ENCODE measurements at regions not wholly inside any gene's neighbourhood (a gene's known extent, or its start where the extent isn't known, plus 50 kb on each side); places are given as distances from the start of the nearest gene placed in this dataset.

DNA sequence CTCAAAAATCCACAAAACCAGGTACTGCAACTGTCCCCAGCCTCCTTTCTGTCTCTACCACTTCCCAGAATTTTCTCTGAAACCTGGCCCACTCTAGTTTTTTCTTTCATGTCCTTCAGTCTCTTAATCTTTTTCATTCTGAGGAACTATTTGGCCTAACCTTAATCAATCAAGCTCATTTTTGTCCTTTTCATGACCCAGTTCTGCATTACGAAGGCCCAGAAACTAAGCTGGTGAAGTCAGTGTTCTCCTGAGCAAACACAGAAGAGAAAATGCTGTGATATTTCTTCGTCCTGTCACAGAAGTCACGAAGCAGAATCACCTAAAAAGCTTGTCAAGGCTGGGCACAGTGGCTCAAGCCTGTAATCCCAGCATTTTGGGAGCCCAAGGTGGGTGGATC lies 131.7 kb upstream of the EDNRA start:
- Histone ChIP-seq H3K27ac (ENCODE audit: low read length) (no peak overlapping the region), H3K27me3 (ENCODE audit: control insufficient read depth in 1 of 2, insufficient read depth in 2 of 2, low read length in 2 of 2) (no peaks in the 10 kb centered on the region), H3K9me3 (ENCODE audit: control insufficient read depth in 2 of 2, low read length in 2 of 2) (no peaks in the 10 kb centered on the region), H3K4me1 (ENCODE audit: control insufficient read depth, insufficient read depth, low read length) (peaks cover 8% of the 10 kb centered on the region), H3K36me3 (ENCODE audit: control insufficient read depth in 2 of 2, insufficient read depth in 2 of 2, low read length in 2 of 2) (no peaks in the 10 kb centered on the region), H3K9ac (ENCODE audit: low read length in 2 of 2) (no peak overlapping the region), H3K4me3 (ENCODE audit: low read length in 2 of 2) (no peak overlapping the region)

DNA sequence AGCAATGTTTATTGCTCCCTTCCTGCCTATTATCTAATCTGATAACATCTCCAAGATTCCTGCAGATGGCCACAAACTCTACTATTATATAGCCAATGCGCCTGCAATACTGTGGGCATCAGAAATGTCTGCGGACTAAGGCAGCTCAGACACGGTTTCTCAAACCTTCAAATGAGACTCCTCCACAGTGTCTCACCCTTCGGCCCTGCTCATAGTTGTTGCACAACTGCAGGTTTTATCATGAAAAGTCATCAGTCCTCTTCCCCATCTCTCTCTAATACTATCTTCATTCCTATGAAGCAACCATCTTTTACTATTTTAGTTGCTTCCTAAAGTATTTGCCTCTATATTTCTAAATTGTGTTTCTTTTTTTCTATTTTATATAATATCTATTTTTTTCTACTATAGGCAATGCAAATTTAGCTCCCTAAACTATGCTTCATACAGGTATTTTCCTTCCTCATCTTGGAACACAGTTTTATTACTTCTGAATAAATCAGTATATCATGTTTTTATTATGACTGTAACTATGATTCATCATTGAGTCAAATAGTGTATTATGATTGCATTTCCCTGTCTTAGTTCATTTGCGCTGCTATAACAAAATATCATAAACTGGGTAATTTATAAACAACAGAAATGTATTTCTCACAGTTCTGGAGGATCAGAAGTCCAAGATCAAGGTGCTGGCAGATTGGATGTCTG lies 129.7 kb upstream of the EDNRA start:
- Histone ChIP-seq H3K9ac (ENCODE audit: low read length in 2 of 2) (no peak overlapping the region), H3K9me3 (ENCODE audit: control insufficient read depth in 2 of 2, low read length in 2 of 2) (no peaks in the 10 kb centered on the region), H3K4me3 (ENCODE audit: low read length in 2 of 2) (no peak overlapping the region), H3K36me3 (ENCODE audit: control insufficient read depth in 2 of 2, insufficient read depth in 2 of 2, low read length in 2 of 2) (no peaks in the 10 kb centered on the region), H3K27ac (ENCODE audit: low read length) (no peak overlapping the region), H3K4me1 (ENCODE audit: control insufficient read depth, insufficient read depth, low read length) (peaks cover 8% of the 10 kb centered on the region), H3K27me3 (ENCODE audit: control insufficient read depth in 1 of 2, insufficient read depth in 2 of 2, low read length in 2 of 2) (no peaks in the 10 kb centered on the region)

DNA sequence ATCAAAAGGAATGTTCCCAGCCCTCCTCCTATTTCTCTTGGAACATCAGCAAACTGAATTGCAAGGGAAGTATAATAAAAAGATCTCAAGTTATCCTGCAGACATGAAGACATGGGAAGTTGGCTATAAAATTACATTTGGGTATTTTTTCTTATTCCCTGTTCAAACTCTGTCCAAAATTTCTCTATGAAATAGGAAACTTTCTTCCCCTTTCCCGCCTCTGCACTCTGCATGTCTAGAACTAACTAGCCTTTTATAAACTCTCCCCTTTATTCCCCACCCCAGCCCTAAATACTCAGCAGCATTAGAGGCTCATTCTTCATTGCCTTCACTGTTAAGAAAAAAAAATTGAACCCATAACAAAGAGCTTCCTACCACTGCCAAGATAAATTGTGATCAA lies 126.7 kb upstream of the EDNRA start:
- no peak overlapping the region for H3K27ac ChIP-seq (ENCODE audit: low read length)
- H3K36me3 ChIP-seq (ENCODE audit: control insufficient read depth in 2 of 2, insufficient read depth in 2 of 2, low read length in 2 of 2), result no peaks in the 10 kb centered on the region
- no peaks in the 10 kb centered on the region for H3K9me3 ChIP-seq (ENCODE audit: control insufficient read depth in 2 of 2, low read length in 2 of 2)
- H3K4me1 ChIP-seq (ENCODE audit: control insufficient read depth, insufficient read depth, low read length), result peaks cover 5% of the 10 kb centered on the region
- no peaks in the 10 kb centered on the region for H3K27me3 ChIP-seq (ENCODE audit: control insufficient read depth in 1 of 2, insufficient read depth in 2 of 2, low read length in 2 of 2)
- H3K9ac ChIP-seq (ENCODE audit: low read length in 2 of 2), result no peak overlapping the region
- H3K4me3 ChIP-seq (ENCODE audit: low read length in 2 of 2), result no peak overlapping the region

DNA sequence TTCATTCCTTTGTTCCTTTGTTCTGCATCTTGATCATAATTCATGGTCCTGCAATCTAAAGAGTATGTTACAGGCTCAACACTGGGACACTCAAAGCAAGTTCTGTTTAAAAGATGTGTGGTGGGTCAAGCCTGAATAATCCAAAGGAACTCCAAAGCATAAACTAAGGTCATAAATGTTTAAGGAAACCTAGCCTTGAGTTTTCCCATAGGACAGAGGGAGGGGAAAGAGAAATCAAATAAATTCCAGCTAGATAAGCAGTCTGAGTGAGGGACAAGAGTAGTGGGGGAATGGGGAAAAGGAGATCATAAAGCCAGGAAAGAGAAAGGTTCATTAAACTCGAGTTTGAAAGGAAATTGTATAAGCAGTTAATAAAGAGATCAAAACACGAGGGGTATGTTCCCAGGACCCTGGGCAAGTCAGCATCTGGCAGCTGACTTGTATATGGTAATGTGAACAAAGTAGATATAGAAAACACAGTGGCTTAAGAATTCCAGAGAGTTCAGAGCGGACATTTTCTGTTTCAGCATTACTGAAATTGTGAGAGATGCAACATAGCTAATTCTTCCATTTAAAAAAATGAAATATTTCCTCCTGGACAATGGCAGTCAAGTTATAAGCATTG lies 125.8 kb upstream of the EDNRA start:
- H3K27ac ChIP-seq (ENCODE audit: low read length), result no peak overlapping the region
- no peaks in the 10 kb centered on the region for H3K27me3 ChIP-seq (ENCODE audit: control insufficient read depth in 1 of 2, insufficient read depth in 2 of 2, low read length in 2 of 2)
- no peaks in the 10 kb centered on the region for H3K36me3 ChIP-seq (ENCODE audit: control insufficient read depth in 2 of 2, insufficient read depth in 2 of 2, low read length in 2 of 2)
- no peaks in the 10 kb centered on the region for H3K4me1 ChIP-seq (ENCODE audit: control insufficient read depth, insufficient read depth, low read length)
- no peak overlapping the region for H3K9ac ChIP-seq (ENCODE audit: low read length in 2 of 2)
- no peaks in the 10 kb centered on the region for H3K9me3 ChIP-seq (ENCODE audit: control insufficient read depth in 2 of 2, low read length in 2 of 2)
- H3K4me3 ChIP-seq (ENCODE audit: low read length in 2 of 2), result no peak overlapping the region

DNA sequence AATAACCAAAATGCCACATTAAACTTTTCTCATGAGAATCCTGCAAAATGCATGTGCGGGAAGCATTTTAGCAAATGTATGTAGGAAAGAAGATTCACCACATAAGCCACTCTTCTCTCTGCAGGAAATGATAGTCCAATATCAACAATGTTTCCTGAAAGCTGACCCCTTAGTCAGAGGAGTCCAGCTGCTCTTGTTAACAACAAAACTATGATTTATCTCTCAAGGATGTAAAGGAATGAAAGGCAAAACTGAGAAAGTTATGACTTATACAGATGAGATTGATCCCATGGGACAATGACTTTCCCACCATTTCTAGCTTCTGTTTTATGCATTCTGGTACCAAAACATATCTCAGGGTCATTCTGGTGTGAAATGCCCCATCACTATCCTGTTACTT lies 125.0 kb upstream of the EDNRA start:
- H3K4me1 ChIP-seq (ENCODE audit: control insufficient read depth, insufficient read depth, low read length), result no peaks in the 10 kb centered on the region
- H3K9me3 ChIP-seq (ENCODE audit: control insufficient read depth in 2 of 2, low read length in 2 of 2), result no peaks in the 10 kb centered on the region
- H3K27me3 ChIP-seq (ENCODE audit: control insufficient read depth in 1 of 2, insufficient read depth in 2 of 2, low read length in 2 of 2), result no peaks in the 10 kb centered on the region
- no peak overlapping the region for H3K27ac ChIP-seq (ENCODE audit: low read length)
- H3K9ac ChIP-seq (ENCODE audit: low read length in 2 of 2), result no peak overlapping the region
- no peak overlapping the region for H3K4me3 ChIP-seq (ENCODE audit: low read length in 2 of 2)
- H3K36me3 ChIP-seq (ENCODE audit: control insufficient read depth in 2 of 2, insufficient read depth in 2 of 2, low read length in 2 of 2), result no peaks in the 10 kb centered on the region

DNA sequence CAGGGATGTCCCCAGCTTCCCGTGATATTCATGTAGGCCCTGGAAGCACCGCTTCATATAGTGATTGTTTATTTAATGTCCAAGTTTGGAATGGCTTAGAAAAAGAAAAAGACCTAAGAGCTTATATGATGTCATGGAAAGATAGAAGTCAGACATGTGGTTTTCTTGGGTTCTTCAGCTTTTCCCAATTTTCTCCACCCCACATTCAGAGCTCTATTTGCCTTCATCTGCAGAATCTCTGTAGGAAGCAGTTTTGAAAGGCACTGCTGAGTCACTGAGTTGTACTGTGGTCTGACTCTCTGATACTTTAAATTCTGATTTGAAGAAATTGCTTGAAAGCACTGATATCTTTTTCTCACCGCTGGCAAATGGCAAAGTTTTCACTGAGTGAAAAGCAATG lies 120.6 kb upstream of the EDNRA start:
- Histone ChIP-seq H3K27ac (ENCODE audit: low read length) (no peak overlapping the region), H3K4me3 (ENCODE audit: low read length in 2 of 2) (no peak overlapping the region), H3K9ac (ENCODE audit: low read length in 2 of 2) (no peak overlapping the region), H3K36me3 (ENCODE audit: control insufficient read depth in 2 of 2, insufficient read depth in 2 of 2, low read length in 2 of 2) (no peaks in the 10 kb centered on the region), H3K27me3 (ENCODE audit: control insufficient read depth in 1 of 2, insufficient read depth in 2 of 2, low read length in 2 of 2) (no peaks in the 10 kb centered on the region), H3K4me1 (ENCODE audit: control insufficient read depth, insufficient read depth, low read length) (peaks cover 18% of the 10 kb centered on the region), H3K9me3 (ENCODE audit: control insufficient read depth in 2 of 2, low read length in 2 of 2) (no peaks in the 10 kb centered on the region)

DNA sequence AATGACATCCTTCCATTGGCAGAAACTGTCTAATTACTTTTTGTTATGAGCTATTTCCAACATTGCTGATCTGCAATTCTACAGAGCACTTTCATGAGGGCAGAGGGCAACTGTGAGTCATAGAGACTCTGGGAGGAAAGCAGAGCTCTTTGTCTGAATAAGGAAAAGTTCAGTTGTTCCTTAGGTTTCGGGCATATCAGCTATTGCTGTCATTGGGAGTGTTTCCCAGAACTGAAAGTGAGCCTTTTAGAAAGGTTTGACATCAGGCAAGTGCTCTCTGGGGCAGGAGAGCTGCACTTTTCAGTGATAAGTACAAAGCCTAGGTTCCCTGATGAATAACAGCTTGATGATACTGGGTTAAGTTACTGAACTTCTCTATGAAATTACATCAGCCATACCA lies 119.2 kb upstream of the EDNRA start:
- H3K4me3 ChIP-seq (ENCODE audit: low read length in 2 of 2), result peak overlapping the region; percentile 17 to 23
- H3K9ac ChIP-seq (ENCODE audit: low read length in 2 of 2), result no peak overlapping the region
- H3K4me1 ChIP-seq (ENCODE audit: control insufficient read depth, insufficient read depth, low read length), result peaks cover 18% of the 10 kb centered on the region
- H3K36me3 ChIP-seq (ENCODE audit: control insufficient read depth in 2 of 2, insufficient read depth in 2 of 2, low read length in 2 of 2), result no peaks in the 10 kb centered on the region
- no peaks in the 10 kb centered on the region for H3K9me3 ChIP-seq (ENCODE audit: control insufficient read depth in 2 of 2, low read length in 2 of 2)
- H3K27me3 ChIP-seq (ENCODE audit: control insufficient read depth in 1 of 2, insufficient read depth in 2 of 2, low read length in 2 of 2), result no peaks in the 10 kb centered on the region
- H3K27ac ChIP-seq (ENCODE audit: low read length), result peak overlapping the region; percentile 84

DNA sequence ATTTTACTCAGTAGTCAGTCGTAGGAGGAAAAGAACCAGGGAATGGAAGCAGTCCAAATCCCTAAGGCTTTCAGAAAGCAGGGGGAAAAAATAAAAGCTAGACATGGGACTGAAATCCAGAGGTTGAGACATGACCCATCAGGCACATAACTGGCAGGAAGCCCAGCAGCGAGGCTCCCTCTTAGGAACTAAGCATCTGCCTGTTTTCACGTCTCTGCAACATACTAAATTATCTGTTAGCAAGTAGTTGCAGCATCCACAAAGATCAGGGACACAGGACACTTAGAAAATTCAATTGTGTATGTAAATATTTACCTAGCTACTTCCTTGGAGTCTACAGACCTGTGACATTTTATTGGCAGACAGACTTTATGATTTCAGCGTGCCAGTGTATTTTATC lies 118.0 kb upstream of the EDNRA start:
- Histone ChIP-seq H3K27ac (ENCODE audit: low read length) (peak overlapping the region; percentile 84), H3K4me1 (ENCODE audit: control insufficient read depth, insufficient read depth, low read length) (peaks cover 20% of the 10 kb centered on the region), H3K9me3 (ENCODE audit: control insufficient read depth in 2 of 2, low read length in 2 of 2) (no peaks in the 10 kb centered on the region), H3K4me3 (ENCODE audit: low read length in 2 of 2) (no peak overlapping the region), H3K9ac (ENCODE audit: low read length in 2 of 2) (no peak overlapping the region), H3K27me3 (ENCODE audit: control insufficient read depth in 1 of 2, insufficient read depth in 2 of 2, low read length in 2 of 2) (no peaks in the 10 kb centered on the region), H3K36me3 (ENCODE audit: control insufficient read depth in 2 of 2, insufficient read depth in 2 of 2, low read length in 2 of 2) (no peaks in the 10 kb centered on the region)

DNA sequence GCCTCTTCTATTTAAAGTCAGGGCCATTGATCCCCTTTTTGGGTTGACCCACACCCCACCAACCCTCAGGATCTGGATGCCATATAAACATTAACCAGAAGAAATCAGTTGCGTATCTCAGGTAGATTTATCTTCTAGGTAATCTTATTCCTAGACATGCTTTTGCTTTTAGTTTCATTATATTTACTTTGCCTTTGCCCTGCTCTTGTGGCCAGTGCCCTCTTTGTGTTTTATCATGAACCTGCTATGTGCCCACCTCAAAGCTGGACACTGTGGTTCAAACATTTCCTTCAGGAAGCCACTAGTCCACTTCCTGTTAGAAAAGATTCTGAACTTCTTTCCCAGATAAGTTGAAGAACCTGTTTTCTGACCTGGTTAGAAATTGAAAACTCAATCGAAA lies 117.4 kb upstream of the EDNRA start:
- peak overlapping the region; percentile 84 for H3K27ac ChIP-seq (ENCODE audit: low read length)
- no peaks in the 10 kb centered on the region for H3K9me3 ChIP-seq (ENCODE audit: control insufficient read depth in 2 of 2, low read length in 2 of 2)
- H3K4me3 ChIP-seq (ENCODE audit: low read length in 2 of 2), result no peak overlapping the region
- H3K4me1 ChIP-seq (ENCODE audit: control insufficient read depth, insufficient read depth, low read length), result peaks cover 22% of the 10 kb centered on the region
- H3K27me3 ChIP-seq (ENCODE audit: control insufficient read depth in 1 of 2, insufficient read depth in 2 of 2, low read length in 2 of 2), result no peaks in the 10 kb centered on the region
- no peaks in the 10 kb centered on the region for H3K36me3 ChIP-seq (ENCODE audit: control insufficient read depth in 2 of 2, insufficient read depth in 2 of 2, low read length in 2 of 2)
- no peak overlapping the region for H3K9ac ChIP-seq (ENCODE audit: low read length in 2 of 2)

DNA sequence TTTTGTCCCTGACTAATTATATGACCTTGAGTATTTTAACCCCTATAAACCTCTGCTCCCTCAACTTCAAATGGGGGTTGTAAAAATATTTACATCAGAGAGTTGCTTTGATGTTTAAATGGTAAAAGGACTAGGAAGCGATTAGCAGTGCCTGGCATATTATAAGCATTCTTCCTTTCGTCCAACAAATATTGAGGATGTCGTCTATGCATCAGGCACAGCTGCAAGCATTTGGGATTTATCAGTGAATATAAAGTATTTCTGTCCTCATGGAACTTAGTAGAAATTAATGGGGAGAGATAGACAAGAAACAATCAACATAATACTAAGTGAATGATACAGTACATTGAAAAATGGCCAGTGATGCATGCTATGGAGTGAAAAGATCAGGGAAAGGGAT lies 115.5 kb upstream of the EDNRA start:
- H3K4me3 ChIP-seq (ENCODE audit: low read length in 2 of 2), result no peak overlapping the region
- H3K36me3 ChIP-seq (ENCODE audit: control insufficient read depth in 2 of 2, insufficient read depth in 2 of 2, low read length in 2 of 2), result no peaks in the 10 kb centered on the region
- no peak overlapping the region for H3K9ac ChIP-seq (ENCODE audit: low read length in 2 of 2)
- no peaks in the 10 kb centered on the region for H3K27me3 ChIP-seq (ENCODE audit: control insufficient read depth in 1 of 2, insufficient read depth in 2 of 2, low read length in 2 of 2)
- H3K4me1 ChIP-seq (ENCODE audit: control insufficient read depth, insufficient read depth, low read length), result peaks cover 22% of the 10 kb centered on the region
- H3K27ac ChIP-seq (ENCODE audit: low read length), result no peak overlapping the region
- no peaks in the 10 kb centered on the region for H3K9me3 ChIP-seq (ENCODE audit: control insufficient read depth in 2 of 2, low read length in 2 of 2)

DNA sequence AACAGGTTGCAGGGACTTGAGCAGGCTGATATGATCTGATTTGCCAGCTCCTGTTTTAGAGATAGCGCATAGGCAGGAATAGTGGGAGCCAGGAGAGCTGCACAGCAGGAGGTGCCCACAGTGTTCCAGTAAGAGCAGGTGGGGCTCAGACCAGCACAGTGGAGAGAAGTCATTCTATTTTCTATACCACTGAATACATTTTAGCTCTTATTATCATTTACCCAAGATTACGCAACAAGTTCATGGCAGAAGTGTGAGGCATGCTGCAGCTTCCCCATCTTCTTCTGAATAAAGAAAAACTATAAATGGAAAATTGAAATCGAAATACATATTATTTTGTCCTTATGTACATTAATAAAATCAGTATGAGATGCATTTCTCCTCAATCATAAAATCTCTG lies 114.7 kb upstream of the EDNRA start:
- Histone ChIP-seq H3K9ac (ENCODE audit: low read length in 2 of 2) (no peak overlapping the region), H3K36me3 (ENCODE audit: control insufficient read depth in 2 of 2, insufficient read depth in 2 of 2, low read length in 2 of 2) (no peaks in the 10 kb centered on the region), H3K4me1 (ENCODE audit: control insufficient read depth, insufficient read depth, low read length) (peaks cover 19% of the 10 kb centered on the region), H3K27ac (ENCODE audit: low read length) (no peak overlapping the region), H3K27me3 (ENCODE audit: control insufficient read depth in 1 of 2, insufficient read depth in 2 of 2, low read length in 2 of 2) (no peaks in the 10 kb centered on the region), H3K4me3 (ENCODE audit: low read length in 2 of 2) (no peak overlapping the region), H3K9me3 (ENCODE audit: control insufficient read depth in 2 of 2, low read length in 2 of 2) (no peaks in the 10 kb centered on the region)

Data from stomach smooth muscle (tissue), 2 donors.